Spinal cord (tissue), 9 donors: ENCODE measurements at regions not wholly inside any gene's neighbourhood (a gene's known extent, or its start where the extent isn't known, plus 50 kb on each side); places are given as distances from the start of the nearest gene placed in this dataset.
A peak's percentile ranks its signal among the peaks of the same experiment; 100 is the strongest.

ENCODE experiments used
- DNase-seq, 6 donors: peaks; one replicate each; pipeline versions ENCODE4 v3.0.0 to v3.0.0-alpha.2; 2013 to 2015; ENCODE audit warnings: low spot score in 6 of 6, low read depth in 4 of 6
- H3K27ac ChIP-seq: one replicate; pipeline ENCODE4 v1.5.1; 2013; ENCODE audit warnings: low read depth, low read length, control low read depth
- H3K27me3 ChIP-seq: one replicate; pipeline ENCODE4 v1.6.1; 2013; ENCODE audit warnings: low read length; ENCODE audit not compliant: control insufficient read depth, insufficient read depth
- H3K36me3 ChIP-seq: one replicate; pipeline ENCODE4 v1.6.1; 2013; ENCODE audit warnings: low read length; ENCODE audit not compliant: control insufficient read depth, insufficient read depth
- H3K4me1 ChIP-seq: one replicate; pipeline ENCODE4 v1.6.1; 2013; ENCODE audit warnings: low read length; ENCODE audit not compliant: control insufficient read depth, insufficient read depth
- H3K4me3 ChIP-seq: one replicate; pipeline ENCODE4 v1.5.1; 2013; ENCODE audit warnings: low read depth, low read length, control low read depth
- H3K9me3 ChIP-seq: one replicate; pipeline ENCODE4 v1.6.1; 2013; ENCODE audit warnings: low read length; ENCODE audit not compliant: control insufficient read depth, insufficient read depth
- whole genome bisulfite sequencing: methylation state at CpG from one replicate; pipeline ENCODE4 v1.1.5; 2013; ENCODE audit warnings: missing lambda C conversion rate; ENCODE audit not compliant: insufficient coverage; 5-methylcytosine and 5-hydroxymethylcytosine counted together
- donor health status: healthy.

DNA sequence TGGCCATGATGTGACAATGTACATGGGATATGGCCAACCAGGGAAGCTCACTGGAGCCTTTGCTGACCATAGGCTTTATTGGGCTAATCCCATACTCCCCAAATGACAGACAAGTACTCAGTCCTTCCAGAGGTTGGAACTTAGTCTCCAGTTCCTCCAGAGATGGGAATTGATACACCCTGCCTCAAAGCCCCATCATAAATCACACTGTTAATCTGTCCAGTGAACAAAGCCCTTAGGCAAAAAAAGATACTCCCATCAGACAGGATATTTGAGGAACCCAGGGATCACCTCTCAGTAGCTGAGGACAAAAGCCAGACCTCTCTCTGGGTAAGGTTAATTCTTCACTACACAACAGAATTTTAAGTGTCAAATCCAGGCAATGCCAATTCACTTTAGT is 247.5 kb upstream of the CDH20 start:
- DNase-seq = no peak
- Histone ChIP-seq H3K36me3 (no peaks in the 10 kb centered on the region), H3K27ac (no peak overlapping the region), H3K9me3 (no peaks in the 10 kb centered on the region), H3K4me3 (no peak overlapping the region), H3K4me1 (no peaks in the 10 kb centered on the region), H3K27me3 (no peaks in the 10 kb centered on the region)

DNA sequence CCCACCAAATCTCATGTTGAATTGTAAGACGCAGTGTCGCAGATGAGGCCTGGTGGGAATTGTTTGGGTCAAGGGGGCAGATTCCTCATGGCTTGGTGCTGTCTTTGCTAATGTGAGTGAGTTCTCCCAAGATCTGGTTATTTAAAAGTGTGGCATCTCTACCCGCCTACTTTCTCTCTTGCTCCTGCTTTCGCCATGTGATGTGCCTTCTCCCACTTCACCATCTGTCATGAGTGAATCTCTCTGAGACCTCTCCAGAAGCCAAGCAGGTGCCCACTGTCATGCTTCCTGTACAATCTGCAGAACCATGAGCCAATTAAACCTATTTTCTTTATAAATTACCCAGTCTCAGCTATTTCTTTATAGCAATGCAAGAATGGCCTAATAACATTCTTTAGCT is 246.6 kb upstream of the CDH20 start:
- no peak for DNase-seq

GRCh38 chr18:61091379-61091778 is 241.9 kb upstream of the CDH20 start:
- no peak for DNase-seq
- no CpG with 5 or more reads among the region's 1 CpG for WGBS
- no peak overlapping the region for H3K4me3 ChIP-seq

More for the DNA sequence above, 246.6 kb upstream of the CDH20 start:
- no peaks in the 10 kb centered on the region for H3K9me3 ChIP-seq
- H3K27me3 ChIP-seq = no peaks in the 10 kb centered on the region
- 92% methylated on average over 2 of the region's 4 CpGs for WGBS
- no peak overlapping the region for H3K4me3 ChIP-seq
- H3K4me1 ChIP-seq = no peaks in the 10 kb centered on the region
- no peaks in the 10 kb centered on the region for H3K36me3 ChIP-seq
- no peak overlapping the region for H3K27ac ChIP-seq

GRCh38 chr18:61093965-61094364 is 239.3 kb upstream of the CDH20 start:
- no peaks in the 10 kb centered on the region for H3K9me3 ChIP-seq
- H3K27ac ChIP-seq = no peak overlapping the region

More at GRCh38 chr18:61091379-61091778, 241.9 kb upstream of the CDH20 start:
- no peaks in the 10 kb centered on the region for H3K36me3 ChIP-seq
- no peaks in the 10 kb centered on the region for H3K9me3 ChIP-seq
- H3K4me1 ChIP-seq = no peaks in the 10 kb centered on the region
- no peak overlapping the region for H3K27ac ChIP-seq
- H3K27me3 ChIP-seq = no peaks in the 10 kb centered on the region

DNA sequence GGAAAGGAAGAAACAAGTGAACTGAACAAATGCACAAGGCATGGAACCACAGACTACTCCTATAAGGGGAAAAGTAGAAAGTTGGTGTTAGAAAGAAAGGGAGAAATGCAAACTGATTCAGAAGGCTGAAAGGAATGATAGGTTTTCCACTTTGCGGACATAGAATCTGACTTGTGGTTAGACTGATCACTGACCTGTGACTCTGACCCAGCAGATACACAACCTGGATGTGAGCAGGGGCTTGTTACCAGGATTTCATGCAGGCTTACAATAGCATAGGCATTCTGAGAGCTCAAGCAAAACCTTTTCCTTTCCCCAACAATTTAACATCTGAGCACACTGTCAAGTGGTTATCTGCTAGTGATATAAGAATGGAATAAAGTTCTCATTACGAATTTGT is 237.0 kb upstream of the CDH20 start:
- Histone ChIP-seq H3K4me3 (no peak overlapping the region), H3K9me3 (no peaks in the 10 kb centered on the region), H3K4me1 (no peaks in the 10 kb centered on the region), H3K27ac (no peak overlapping the region), H3K27me3 (no peaks in the 10 kb centered on the region), H3K36me3 (no peaks in the 10 kb centered on the region)
- DNase-seq = no peak
- 90% methylated on average over 1 of the region's 2 CpGs for WGBS

More at GRCh38 chr18:61093965-61094364, 239.3 kb upstream of the CDH20 start:
- Histone ChIP-seq H3K36me3 (no peaks in the 10 kb centered on the region), H3K4me1 (no peaks in the 10 kb centered on the region), H3K27me3 (no peaks in the 10 kb centered on the region), H3K4me3 (no peak overlapping the region)
- WGBS = 40% methylated on average over 1 of the region's 2 CpGs
- DNase-seq = peak in 4 of 6 donors; percentile 21 to 95 (median 38)

DNA sequence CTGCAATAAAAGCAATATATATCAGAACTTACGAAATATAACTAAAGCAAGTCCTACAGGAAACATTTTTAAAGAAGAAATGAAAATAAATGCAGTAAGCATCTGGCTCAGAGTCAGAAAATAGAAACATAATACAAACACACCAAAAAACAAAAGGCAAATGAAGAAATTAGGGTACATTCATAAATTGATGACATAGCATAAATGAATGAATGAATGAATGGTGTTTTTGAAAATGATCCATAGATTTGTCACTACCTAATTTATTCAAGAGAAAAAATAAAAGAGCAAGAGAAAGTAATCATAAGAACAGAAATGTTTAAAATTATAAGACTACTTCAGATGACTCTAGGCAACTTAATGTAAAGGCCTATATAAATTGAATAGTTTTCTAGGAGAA is 226.1 kb upstream of the CDH20 start:
- H3K27ac ChIP-seq = no peak overlapping the region
- H3K4me3 ChIP-seq = no peak overlapping the region
- WGBS = no CpG with 5 or more reads among the region's 1 CpG
- no peaks in the 10 kb centered on the region for H3K4me1 ChIP-seq
- no peaks in the 10 kb centered on the region for H3K27me3 ChIP-seq
- H3K36me3 ChIP-seq = no peaks in the 10 kb centered on the region
- DNase-seq = no peak
- no peaks in the 10 kb centered on the region for H3K9me3 ChIP-seq

DNA sequence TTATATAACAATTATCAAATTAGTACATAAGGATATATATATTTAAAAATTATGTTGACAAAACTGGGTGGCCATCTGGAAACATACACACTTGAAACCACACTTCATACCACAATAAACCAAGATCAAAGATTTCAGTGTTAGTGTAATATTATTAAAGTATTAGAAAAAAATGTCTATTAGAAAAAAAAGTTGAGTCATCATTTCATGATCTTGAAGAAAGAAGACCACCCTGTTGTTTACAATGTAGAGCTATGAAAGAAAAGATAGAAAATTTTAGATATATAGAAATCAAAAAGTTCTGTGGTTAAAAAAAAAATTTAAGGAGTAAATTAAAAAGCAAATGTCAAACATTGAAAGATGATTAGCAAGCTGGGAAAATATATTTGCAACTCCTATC is 224.5 kb upstream of the CDH20 start:
- Histone ChIP-seq H3K27me3 (no peaks in the 10 kb centered on the region), H3K36me3 (no peaks in the 10 kb centered on the region), H3K9me3 (no peaks in the 10 kb centered on the region), H3K4me3 (no peak overlapping the region), H3K4me1 (no peaks in the 10 kb centered on the region), H3K27ac (no peak overlapping the region)
- no peak for DNase-seq

- H3K36me3 ChIP-seq = no peaks in the 10 kb centered on the region
- H3K4me1 ChIP-seq = peaks cover 3% of the 10 kb centered on the region
- peak in 1 of 6 donors; percentile 38 for DNase-seq
- no CpG with 5 or more reads among the region's 2 CpGs for WGBS
- H3K9me3 ChIP-seq = no peaks in the 10 kb centered on the region
- H3K4me3 ChIP-seq = no peak overlapping the region
- no peak overlapping the region for H3K27ac ChIP-seq
- no peaks in the 10 kb centered on the region for H3K27me3 ChIP-seq
These were observed 209.9 kb upstream of the CDH20 start for GRCh38 chr18:61123309-61123708.

DNA sequence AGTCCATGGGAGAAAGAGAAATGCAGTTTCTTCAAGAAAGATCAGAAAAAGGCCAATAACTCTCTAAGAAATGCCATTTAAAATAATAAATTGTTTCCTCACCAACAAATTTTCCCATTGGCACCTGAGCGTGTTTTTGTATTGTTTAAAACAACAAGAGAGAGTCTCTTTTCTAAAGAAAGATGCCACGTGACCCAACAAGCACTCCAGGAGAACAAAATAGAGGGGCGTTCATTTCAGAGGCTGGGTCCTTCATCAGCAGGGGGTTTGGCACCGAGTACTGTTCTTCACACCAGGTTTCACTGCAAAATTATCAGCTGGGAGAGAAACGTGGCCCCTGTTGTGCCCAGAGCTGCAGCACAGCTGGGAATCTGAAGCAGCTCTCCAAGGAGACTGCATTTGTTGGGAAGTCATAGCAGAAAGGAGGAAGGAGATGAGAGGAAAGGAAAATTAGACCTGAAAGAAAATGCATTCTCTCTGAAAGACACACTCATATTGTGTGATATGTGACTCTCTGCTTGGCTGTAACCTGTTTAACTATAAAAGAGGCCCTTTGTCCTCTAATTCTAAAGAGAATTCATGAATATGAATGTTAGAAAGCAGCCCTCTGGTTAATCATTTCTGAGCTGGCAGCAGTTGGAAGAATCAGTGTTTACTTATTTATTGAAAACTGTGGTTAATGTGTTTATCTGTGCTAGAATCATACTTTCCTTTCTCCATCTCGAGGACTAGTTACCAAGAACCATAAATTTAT is 205.3 kb upstream of the CDH20 start:
- WGBS = 21% methylated on average over 4 of the region's 6 CpGs
- H3K36me3 ChIP-seq = no peaks in the 10 kb centered on the region
- peak in 2 of 6 donors; percentile 55 to 62 for DNase-seq
- no peak overlapping the region for H3K27ac ChIP-seq
- no peaks in the 10 kb centered on the region for H3K27me3 ChIP-seq
- H3K4me1 ChIP-seq = peaks cover 3% of the 10 kb centered on the region
- H3K4me3 ChIP-seq = no peak overlapping the region
- no peaks in the 10 kb centered on the region for H3K9me3 ChIP-seq

DNA sequence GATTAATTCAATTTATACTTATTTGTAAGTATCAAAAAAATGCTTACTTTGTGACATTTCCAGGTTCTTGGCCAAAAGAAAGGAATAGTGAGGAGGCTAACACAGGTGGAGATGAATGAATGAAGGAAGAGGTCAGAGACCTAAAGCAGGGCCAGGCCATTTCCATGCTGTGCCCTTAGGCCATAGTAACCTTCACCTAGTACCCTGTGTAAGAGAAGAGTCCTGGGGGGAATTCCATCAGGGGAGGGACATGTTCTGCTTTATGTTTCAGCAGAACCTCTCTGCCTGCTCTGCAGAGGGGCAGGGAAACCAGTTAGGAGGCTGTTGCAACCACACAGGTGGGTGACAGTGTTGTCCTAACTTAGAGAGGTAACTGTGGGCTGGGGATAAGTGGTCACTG is 204.2 kb upstream of the CDH20 start:
- Histone ChIP-seq H3K27me3 (no peaks in the 10 kb centered on the region), H3K27ac (no peak overlapping the region), H3K9me3 (no peaks in the 10 kb centered on the region), H3K4me3 (no peak overlapping the region), H3K4me1 (peaks cover 3% of the 10 kb centered on the region), H3K36me3 (no peaks in the 10 kb centered on the region)
- DNase-seq = no peak
